HCT116 (cell line): ENCODE measurements at regions not wholly inside any gene's neighbourhood (a gene's known extent, or its start where the extent isn't known, plus 50 kb on each side); places are given as distances from the start of the nearest gene placed in this dataset.

Experiments used
- ATAC-seq: fragments of 200-7000 bp; cut with Tn5 transposase; 2 replicates; pipeline ENCODE4 v1.9.1; 2020; ENCODE audit warnings: mild to moderate bottlenecking, moderate library complexity
- BruUV-seq: library from RNA; stranded (reverse); fragments of 400-500 nt; replicated peaks from 2 replicates; lab custom pipeline; 2021; lab: Mats Ljungman, UMichigan
- CTCF ChIA-PET: fragments of 300-600 bp; sonication (Branson Sonifier 250); formaldehyde crosslinking; loops from one replicate; lab custom pipeline; 2021; ENCODE audit warnings: antibody characterized with exemption; lab: Charles Lee
- POLR2A ChIA-PET: fragments of 300-600, 350-600 bp; sonication (Branson Sonifier 250); formaldehyde crosslinking; loops from one replicate; lab custom pipeline; 2021; ENCODE audit warnings: antibody characterized with exemption; lab: Charles Lee
- RAD21 ChIA-PET, 2 experiments: fragments of 300-600 bp; sonication (Branson Sonifier 250); formaldehyde crosslinking; loops; one replicate each; lab custom pipeline; 2023; ENCODE audit warnings: low total read pairs in 2 of 2; ENCODE audit not compliant: uncharacterized antibody in 2 of 2, unreplicated experiment in 2 of 2, low non-redundant PET in 1 of 2; lab: Charles Lee
- DNase-seq: peaks from one replicate; pipeline ENCODE4 v3.0.0-alpha.2; 2010; ENCODE audit warnings: low read depth, low spot score
- H2AFZ ChIP-seq: fragments of 200-600 bp; shearing (Covaris generic), sonication (generic); 2 replicates; pipeline ENCODE4 v1.6.1; 2017; ENCODE audit warnings: low read depth, mixed run types, mixed read lengths, antibody characterized with exemption, low read length; ENCODE audit not compliant: poor library complexity, severe bottlenecking
- H3K27ac ChIP-seq: 2 replicates; pipeline ENCODE4 v1.5.1; 2012; ENCODE audit warnings: low read depth, low read length
- H3K27me3 ChIP-seq: fragments of 200-600 bp; sonication (generic); 2 replicates; pipeline ENCODE4 v1.6.1; 2016; ENCODE audit warnings: mixed run types, low read length, mixed read lengths; ENCODE audit not compliant: insufficient read depth
- H3K36me3 ChIP-seq, 2 experiments: fragments of 200-500 bp in 1 of 2; fragments of 200-600 bp in 1 of 2; sonication (Bioruptor generic) in 1 of 2; sonication (generic) in 1 of 2; 2 replicates each; pipeline versions ENCODE4 v1.5.1 to v1.6.1; 2014 to 2016; ENCODE audit warnings: low read length in 2 of 2, inconsistent platforms in 1 of 2, mixed read lengths in 1 of 2, mixed run types in 1 of 2; ENCODE audit not compliant: insufficient read depth in 2 of 2, control insufficient read depth in 1 of 2
- H3K4me1 ChIP-seq, 2 experiments: fragments of 200-600 bp in 1 of 2; sonication (generic) in 1 of 2; 2 replicates each; pipeline versions ENCODE4 v1.5.1 to v1.6.1; 2012 to 2017; ENCODE audit warnings: low read length in 2 of 2, inconsistent platforms in 1 of 2, mild to moderate bottlenecking in 1 of 2, mixed read lengths in 1 of 2, mixed run types in 1 of 2, moderate library complexity in 1 of 2; ENCODE audit not compliant: insufficient read depth in 2 of 2, control insufficient read depth in 1 of 2
- H3K4me2 ChIP-seq: fragments of 200-600 bp; sonication (generic); 2 replicates; pipeline ENCODE4 v1.6.1; 2017; ENCODE audit warnings: mixed run types, low read length, mixed read lengths
- H3K4me3 ChIP-seq, 2 experiments: fragments of 200-600 bp in 1 of 2; sonication (generic) in 1 of 2; replicated peaks in 1 of 2; 2 replicates each; pipeline ENCODE4 v1.5.1; 2011 to 2016; ENCODE audit warnings: low read length in 2 of 2, control low read depth in 1 of 2, low read depth in 1 of 2, mild to moderate bottlenecking in 1 of 2, mixed read lengths in 1 of 2, mixed run types in 1 of 2
- H3K79me2 ChIP-seq: fragments of 200-600 bp; sonication (generic); 2 replicates; pipeline ENCODE4 v1.6.1; 2017; ENCODE audit warnings: mild to moderate bottlenecking, mixed run types, low read length, moderate library complexity, mixed read lengths; ENCODE audit not compliant: insufficient read depth
- H3K9ac ChIP-seq: fragments of 200-600 bp; sonication (generic); 2 replicates; pipeline ENCODE4 v1.6.1; 2016; ENCODE audit warnings: low read length, mixed read lengths
- H3K9me2 ChIP-seq: fragments of 200-600 bp; sonication (generic), shearing (Covaris generic); 2 replicates; pipeline ENCODE4 v1.6.1; 2017; ENCODE audit warnings: mixed run types, mild to moderate bottlenecking, moderate library complexity; ENCODE audit not compliant: insufficient read depth
- H3K9me3 ChIP-seq, 2 experiments: fragments of 200-500 bp in 1 of 2; fragments of 200-600 bp in 1 of 2; sonication (Bioruptor generic) in 1 of 2; sonication (generic) in 1 of 2; 2 replicates each; pipeline ENCODE4 v1.6.1; 2014 to 2017; ENCODE audit warnings: low read length in 2 of 2, mixed read lengths in 2 of 2, inconsistent platforms in 1 of 2, low read depth in 1 of 2, mild to moderate bottlenecking in 1 of 2, mixed run types in 1 of 2, moderate library complexity in 1 of 2; ENCODE audit not compliant: control insufficient read depth in 1 of 2, insufficient read depth in 1 of 2
- H4K20me1 ChIP-seq: fragments of 200-600 bp; sonication (generic), shearing (Covaris generic); 2 replicates; pipeline ENCODE4 v1.6.1; 2017; ENCODE audit warnings: mixed run types, mild to moderate bottlenecking, moderate library complexity; ENCODE audit not compliant: insufficient read depth
- CBX3 ChIP-seq: IDR thresholded peaks from 2 replicates; pipeline ENCODE4 v1.6.1; 2012; ENCODE audit warnings: low read depth
- EGR1 ChIP-seq: IDR thresholded peaks from 2 replicates; pipeline ENCODE4 v1.6.1; 2012; ENCODE audit warnings: low read depth
- ELF1 ChIP-seq: IDR thresholded peaks from 2 replicates; pipeline ENCODE4 v1.6.1; 2012; ENCODE audit warnings: low read depth, borderline replicate concordance
- EZH2 ChIP-seq: fragments of 200-600 bp; sonication (generic); IDR thresholded peaks from 2 replicates; pipeline ENCODE4 v1.6.1; 2017; ENCODE audit warnings: antibody characterized with exemption, mixed run types
- EZH2phosphoT487 ChIP-seq: fragments of 200-600 bp; IDR thresholded peaks from 2 replicates; pipeline ENCODE4 v1.6.1; 2018; ENCODE audit warnings: antibody characterized with exemption, borderline replicate concordance
- FOSL1 ChIP-seq: IDR thresholded peaks from 2 replicates; pipeline ENCODE4 v1.6.1; 2012; ENCODE audit warnings: low read depth
- MAX ChIP-seq: IDR thresholded peaks from 2 replicates; pipeline ENCODE4 v1.6.1; 2012
- POLR2AphosphoS5 ChIP-seq: IDR thresholded peaks from 2 replicates; pipeline ENCODE4 v1.6.1; 2011; ENCODE audit warnings: mild to moderate bottlenecking, low read depth, low read length, moderate library complexity
- REST ChIP-seq: IDR thresholded peaks from 2 replicates; pipeline ENCODE4 v1.6.1; 2012; ENCODE audit warnings: low read depth
- SRF ChIP-seq: IDR thresholded peaks from 2 replicates; pipeline ENCODE4 v1.6.1; 2012; ENCODE audit warnings: low read depth
- TCF7L2 ChIP-seq: IDR thresholded peaks from 2 replicates; pipeline ENCODE4 v1.7.0; 2011; ENCODE audit warnings: borderline replicate concordance, inconsistent platforms; ENCODE audit not compliant: insufficient read depth, insufficient read length; ENCODE audit errors: extremely low read depth
- ZFX ChIP-seq: fragments of 450-650 bp; IDR thresholded peaks from 2 replicates; pipeline ENCODE4 v1.6.1; 2017
- intact Hi-C: fragments of 100-400 bp; cut with micrococcal nuclease; formaldehyde crosslinking; loops from 2 replicates; pipeline ENCODE4 v1.10.0; 2022

GRCh38 chr2:59653164-59653563 lies 900.3 kb downstream of the BCL11A start:
- Histone ChIP-seq H3K4me3 (no peak overlapping the region), H3K9ac (no peak overlapping the region), H3K27me3 (no peaks in the 10 kb centered on the region), H3K79me2 (no peaks in the 10 kb centered on the region), H2AFZ (no peak overlapping the region), H3K4me1 (no peaks in the 10 kb centered on the region), H4K20me1 (no peaks in the 10 kb centered on the region), H3K4me2 (no peak overlapping the region), H3K9me3 (peaks cover 0 to 3% of the 10 kb centered on the region in 2 experiments; a peak in 2 of 4 replicates), H3K36me3 (no peaks in the 10 kb centered on the region), H3K9me2 (no peaks in the 10 kb centered on the region), H3K27ac (no peak overlapping the region)
- POLR2A ChIA-PET: no interaction called here
- ATAC-seq (no peak), DNase-seq (no peak)
- RAD21 ChIA-PET: no interaction called here
- intact Hi-C loops: no loop called here
- no TSS peak for BruUV-seq
- TF ChIP-seq FOSL1 (no peak), TCF7L2 (no peak), POLR2AphosphoS5 (no peak), EZH2 (no peak), SRF (no peak), CBX3 (no peak), ZFX (no peak), REST (no peak), EGR1 (no peak), MAX (no peak), ELF1 (no peak), EZH2phosphoT487 (no peak)
- CTCF ChIA-PET: no interaction called here
